ENCODE measurements at regions not wholly inside any gene's neighbourhood (a gene's known extent, or its start where the extent isn't known, plus 50 kb on each side); places are given as distances from the start of the nearest gene placed in this dataset.

DNA sequence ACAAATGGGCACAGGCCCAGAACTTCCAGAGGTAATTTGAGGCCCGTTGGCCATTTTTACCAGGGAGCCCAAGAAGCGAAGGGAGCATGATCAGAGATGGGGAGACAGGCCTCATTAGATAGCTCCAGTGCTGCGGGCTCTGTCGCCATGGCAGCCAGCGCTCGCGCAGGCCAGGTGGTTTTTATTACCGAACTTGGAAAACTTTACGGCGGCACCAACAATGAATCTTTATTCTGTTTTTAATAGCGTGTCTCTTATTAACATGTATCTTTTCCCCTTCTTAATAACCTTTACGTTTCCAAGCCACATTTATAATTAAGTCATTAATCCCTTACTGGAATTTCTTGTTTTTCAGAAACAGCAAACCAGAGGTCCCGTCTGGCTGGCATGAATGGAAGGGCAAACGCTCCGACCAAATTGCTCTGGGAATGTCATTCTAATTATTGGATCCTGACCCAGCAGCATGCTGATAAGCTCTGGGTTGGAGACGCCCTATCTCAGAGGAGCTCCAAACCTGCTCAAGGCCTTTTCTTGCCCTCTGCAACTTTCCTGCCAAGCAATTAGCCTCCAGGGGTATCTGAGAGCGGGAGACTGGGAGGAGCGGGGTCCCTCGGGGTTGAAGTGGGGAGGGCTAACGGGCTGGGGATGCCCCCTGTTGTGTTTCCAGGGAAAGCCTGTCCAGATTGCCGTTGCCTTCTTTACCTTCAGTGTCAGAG is 256.4 kb downstream of the TLE3 start:
- TF ChIP-seq, protein P1, sequence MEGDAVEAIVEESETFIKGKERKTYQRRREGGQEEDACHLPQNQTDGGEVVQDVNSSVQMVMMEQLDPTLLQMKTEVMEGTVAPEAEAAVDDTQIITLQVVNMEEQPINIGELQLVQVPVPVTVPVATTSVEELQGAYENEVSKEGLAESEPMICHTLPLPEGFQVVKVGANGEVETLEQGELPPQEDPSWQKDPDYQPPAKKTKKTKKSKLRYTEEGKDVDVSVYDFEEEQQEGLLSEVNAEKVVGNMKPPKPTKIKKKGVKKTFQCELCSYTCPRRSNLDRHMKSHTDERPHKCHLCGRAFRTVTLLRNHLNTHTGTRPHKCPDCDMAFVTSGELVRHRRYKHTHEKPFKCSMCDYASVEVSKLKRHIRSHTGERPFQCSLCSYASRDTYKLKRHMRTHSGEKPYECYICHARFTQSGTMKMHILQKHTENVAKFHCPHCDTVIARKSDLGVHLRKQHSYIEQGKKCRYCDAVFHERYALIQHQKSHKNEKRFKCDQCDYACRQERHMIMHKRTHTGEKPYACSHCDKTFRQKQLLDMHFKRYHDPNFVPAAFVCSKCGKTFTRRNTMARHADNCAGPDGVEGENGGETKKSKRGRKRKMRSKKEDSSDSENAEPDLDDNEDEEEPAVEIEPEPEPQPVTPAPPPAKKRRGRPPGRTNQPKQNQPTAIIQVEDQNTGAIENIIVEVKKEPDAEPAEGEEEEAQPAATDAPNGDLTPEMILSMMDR (IDR thresholded peaks at IDR 0.05; ENCODE audit: unreplicated experiment), result no peak
- no peaks in the 10 kb centered on the region for H3K36me3 Mint-ChIP-seq (ENCODE audit: insufficient read depth, unreplicated experiment)
- H3K27me3 Mint-ChIP-seq (ENCODE audit: unreplicated experiment), result peaks cover 89% of the 10 kb centered on the region
- H3K9me3 Mint-ChIP-seq (ENCODE audit: low read depth, unreplicated experiment), result no peaks in the 10 kb centered on the region
- no TSS peak for BruUV-seq (replicated peaks)
- H3K4me3 Mint-ChIP-seq (ENCODE audit: low read depth, unreplicated experiment), result no peak overlapping the region
- H3K4me1 Mint-ChIP-seq (ENCODE audit: low read depth, unreplicated experiment), result peaks cover 9% of the 10 kb centered on the region
- no peak for DNase-seq
- intact Hi-C loops (cut with micrococcal nuclease; ENCODE audit: unreplicated experiment), result no loop called here
- CTCF ChIA-PET, result interaction anchor here (0.6 kb wide), 1 partner anchor 534 kb away, joined by 3 read pairs; no protein-coding TSS in a partner anchor
- H3K27ac Mint-ChIP-seq (ENCODE audit: unreplicated experiment), result no peak overlapping the region

DNA sequence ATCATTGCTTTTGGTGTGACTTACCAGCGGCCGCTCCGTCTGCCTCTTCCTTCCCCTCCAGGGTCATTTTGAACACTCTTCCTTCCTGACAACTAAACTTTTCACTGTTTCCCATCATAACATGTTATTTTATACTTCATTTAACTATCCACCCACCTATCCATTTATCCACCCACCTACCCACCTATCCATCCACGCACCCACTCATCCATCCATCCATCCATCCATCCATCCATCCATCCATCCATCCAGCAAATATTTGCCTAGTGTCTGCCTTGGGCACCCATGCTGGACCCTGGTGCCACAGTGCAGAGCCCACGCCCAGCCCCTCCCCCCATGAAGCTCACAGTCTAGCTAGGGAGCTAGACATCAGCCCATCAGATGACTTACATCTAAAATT is 254.9 kb downstream of the TLE3 start:
- CTCF ChIA-PET, result no interaction called here
- no peaks in the 10 kb centered on the region for H3K9me3 Mint-ChIP-seq (ENCODE audit: low read depth, unreplicated experiment)
- no peak overlapping the region for H3K4me3 Mint-ChIP-seq (ENCODE audit: low read depth, unreplicated experiment)
- BruUV-seq (replicated peaks), result no TSS peak
- no peak for DNase-seq
- TF ChIP-seq, protein P1 (IDR thresholded peaks at IDR 0.05; ENCODE audit: unreplicated experiment), result no peak
- peaks cover 90% of the 10 kb centered on the region for H3K27me3 Mint-ChIP-seq (ENCODE audit: unreplicated experiment)
- no peaks in the 10 kb centered on the region for H3K36me3 Mint-ChIP-seq (ENCODE audit: insufficient read depth, unreplicated experiment)
- intact Hi-C loops (cut with micrococcal nuclease; ENCODE audit: unreplicated experiment), result no loop called here
- H3K27ac Mint-ChIP-seq (ENCODE audit: unreplicated experiment), result no peak overlapping the region
- peaks cover 9% of the 10 kb centered on the region for H3K4me1 Mint-ChIP-seq (ENCODE audit: low read depth, unreplicated experiment)

DNA sequence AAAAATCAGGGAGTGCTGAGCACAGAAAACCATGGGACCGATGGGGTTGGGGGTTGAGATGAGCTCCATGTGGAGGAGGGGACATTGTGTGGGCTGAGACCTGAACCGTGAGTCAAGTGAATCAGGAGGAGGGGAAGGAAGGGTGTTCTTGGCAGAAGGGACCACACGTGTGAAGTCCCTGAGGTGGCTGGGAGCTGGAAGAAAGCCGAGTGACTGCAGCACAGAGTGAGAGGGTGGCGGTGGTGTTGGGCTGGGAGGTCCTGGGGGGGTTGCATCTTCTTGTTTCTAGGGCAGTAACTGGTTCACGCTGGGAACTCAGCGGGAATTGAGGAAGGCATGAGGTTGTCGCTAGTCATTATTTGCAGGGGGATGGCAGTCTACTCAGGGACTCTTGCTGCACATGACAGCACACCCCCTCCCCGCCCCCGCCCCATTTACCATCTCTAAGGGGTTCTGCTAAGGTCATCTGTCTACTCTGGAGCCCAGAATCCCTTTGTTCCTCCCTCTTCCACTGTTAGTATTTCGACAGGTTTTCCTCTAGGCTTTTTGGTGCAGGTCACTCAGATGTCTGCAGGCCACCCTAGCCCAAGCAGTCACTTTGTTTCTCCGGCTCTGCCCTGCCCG is 254.3 kb downstream of the TLE3 start:
- intact Hi-C loops (cut with micrococcal nuclease; ENCODE audit: unreplicated experiment), result no loop called here
- Mint-ChIP-seq H3K9me3 (ENCODE audit: low read depth, unreplicated experiment) (no peaks in the 10 kb centered on the region), H3K4me3 (ENCODE audit: low read depth, unreplicated experiment) (no peak overlapping the region), H3K27ac (ENCODE audit: unreplicated experiment) (no peak overlapping the region), H3K4me1 (ENCODE audit: low read depth, unreplicated experiment) (peaks cover 12% of the 10 kb centered on the region), H3K36me3 (ENCODE audit: insufficient read depth, unreplicated experiment) (no peaks in the 10 kb centered on the region), H3K27me3 (ENCODE audit: unreplicated experiment) (peaks cover 90% of the 10 kb centered on the region)
- TF ChIP-seq, protein P1 (IDR thresholded peaks at IDR 0.05; ENCODE audit: unreplicated experiment), result no peak
- BruUV-seq (replicated peaks), result no TSS peak
- CTCF ChIA-PET, result no interaction called here
- no peak for DNase-seq

DNA sequence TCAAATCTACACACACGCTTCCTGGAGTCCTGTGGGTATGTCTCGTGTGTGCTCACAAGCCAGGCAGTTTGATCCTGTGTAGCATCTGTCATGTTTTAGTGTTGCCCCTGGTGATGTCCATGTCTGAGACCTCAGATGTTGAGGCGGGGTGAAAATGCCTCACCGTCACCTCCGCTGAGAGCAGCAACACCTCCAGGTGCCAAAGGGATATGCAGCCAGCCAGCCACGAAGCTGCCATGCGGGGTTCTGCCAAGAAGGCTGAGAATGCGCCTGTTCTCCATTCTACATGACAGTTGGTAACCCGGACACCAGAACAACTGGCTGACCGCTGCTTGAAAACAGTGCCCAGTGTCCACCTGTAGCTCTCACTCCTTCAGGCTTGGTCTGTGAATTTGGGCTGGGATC is 253.8 kb downstream of the TLE3 start:
- H3K4me1 Mint-ChIP-seq (ENCODE audit: low read depth, unreplicated experiment), result peaks cover 13% of the 10 kb centered on the region
- intact Hi-C loops (cut with micrococcal nuclease; ENCODE audit: unreplicated experiment), result no loop called here
- H3K27me3 Mint-ChIP-seq (ENCODE audit: unreplicated experiment), result peaks cover 90% of the 10 kb centered on the region
- no peaks in the 10 kb centered on the region for H3K36me3 Mint-ChIP-seq (ENCODE audit: insufficient read depth, unreplicated experiment)
- no peak overlapping the region for H3K27ac Mint-ChIP-seq (ENCODE audit: unreplicated experiment)
- no peak for DNase-seq
- H3K9me3 Mint-ChIP-seq (ENCODE audit: low read depth, unreplicated experiment), result no peaks in the 10 kb centered on the region
- no TSS peak for BruUV-seq (replicated peaks)
- TF ChIP-seq, protein P1 (IDR thresholded peaks at IDR 0.05; ENCODE audit: unreplicated experiment), result no peak
- no peak overlapping the region for H3K4me3 Mint-ChIP-seq (ENCODE audit: low read depth, unreplicated experiment)
- CTCF ChIA-PET, result no interaction called here

Data from Calu3 (cell line).